HepG2 (cell line): ENCODE measurements at regions not wholly inside any gene's neighbourhood (a gene's known extent, or its start where the extent isn't known, plus 50 kb on each side); places are given as distances from the start of the nearest gene placed in this dataset.

Experiments
- ATAC-seq: fragments of 200-7000 bp; cut with Tn5 transposase; 3 replicates; pipeline ENCODE4 v1.9.1; 2020; ENCODE audit warnings: mild to moderate bottlenecking, moderate library complexity
- BruUV-seq: library from RNA; stranded (reverse); fragments of 400-500 nt; replicated peaks from 2 replicates; lab custom pipeline; 2021; lab: Mats Ljungman, UMichigan
- CTCF ChIA-PET: fragments of 300-600 bp; formaldehyde crosslinking; extraction: SDS; loops from one replicate; lab custom pipeline; 2021; ENCODE audit warnings: low total read pairs, inconsistent platforms, low intra/inter-chr PET ratio; lab: Yijun Ruan, JAX
- POLR2A ChIA-PET: fragments of 350-600 bp; sonication (Branson Sonifier 250); formaldehyde crosslinking; loops from one replicate; lab custom pipeline; 2020; ENCODE audit warnings: antibody characterized with exemption, inconsistent platforms; lab: Yijun Ruan, JAX
- DNase-seq: peaks from one replicate; pipeline ENCODE4 v3.0.0-alpha.2; 2015; ENCODE audit warnings: low spot score
- FAIRE-seq: peaks from 3 replicates; lab custom pipeline; 2011; peaks lifted over from hg19 to GRCh38; lab: Jason Lieb, UNC
- H2AFZ ChIP-seq: one replicate; pipeline ENCODE4 v1.6.1; 2011; ENCODE audit warnings: low read length, inconsistent platforms
- H3K27ac ChIP-seq: fragments of 300-600 bp; 3 replicates; pipeline ENCODE4 v1.8.0; 2011; ENCODE audit warnings: mixed run types, mild to moderate bottlenecking, mixed read lengths, low read length, inconsistent platforms; ENCODE audit not compliant: insufficient read depth; ENCODE audit errors: extremely low read length
- H3K27me3 ChIP-seq, 2 experiments: fragments of 200-600 bp in 1 of 2; 2 replicates in 1 of 2; 3 replicates in 1 of 2; pipeline versions ENCODE4 v1.6.0 to v1.8.0; 2011; ENCODE audit warnings: low read length in 2 of 2, mild to moderate bottlenecking in 2 of 2, moderate library complexity in 2 of 2, inconsistent platforms in 1 of 2; ENCODE audit not compliant: insufficient read depth in 2 of 2, control insufficient read depth in 1 of 2
- H3K36me3 ChIP-seq, 2 experiments: fragments of 200-600 bp in 1 of 2; replicated peaks in 1 of 2; 2 replicates in 1 of 2; 3 replicates in 1 of 2; pipeline versions ENCODE4 v1.5.1 to v1.8.0; 2011; ENCODE audit warnings: low read length in 2 of 2, inconsistent platforms in 1 of 2; ENCODE audit not compliant: insufficient read depth in 2 of 2, control insufficient read depth in 1 of 2
- H3K4me1 ChIP-seq: 2 replicates; pipeline ENCODE4 v1.5.1; 2012; ENCODE audit warnings: low read length, inconsistent platforms; ENCODE audit not compliant: insufficient read depth
- H3K4me2 ChIP-seq: 2 replicates; pipeline ENCODE4 v1.6.0; 2011; ENCODE audit warnings: low read depth, low read length, inconsistent platforms
- H3K4me3 ChIP-seq, 3 experiments: fragments of 200-600 bp in 1 of 3; sonication (generic), shearing (Covaris generic) in 1 of 3; replicated peaks in 1 of 3; 2 replicates each; pipeline ENCODE4 v1.5.1; 2011 to 2016; ENCODE audit warnings: low read length in 3 of 3, inconsistent platforms in 2 of 3, low read depth in 2 of 3, mild to moderate bottlenecking in 2 of 3, control low read depth in 1 of 3, mixed read lengths in 1 of 3; ENCODE audit not compliant: insufficient read depth in 1 of 3
- H3K79me2 ChIP-seq: one replicate; pipeline ENCODE4 v1.6.1; 2011; ENCODE audit warnings: low read length, inconsistent platforms; ENCODE audit not compliant: insufficient read depth
- H3K9ac ChIP-seq: 2 replicates; pipeline ENCODE4 v1.6.0; 2011; ENCODE audit warnings: mild to moderate bottlenecking, low read depth, low read length, inconsistent platforms; ENCODE audit not compliant: insufficient read depth
- H3K9me3 ChIP-seq: 2 replicates; pipeline ENCODE4 v1.5.1; 2012; ENCODE audit warnings: mild to moderate bottlenecking, low read length
- H4K20me1 ChIP-seq: 2 replicates; pipeline ENCODE4 v1.6.0; 2011; ENCODE audit warnings: inconsistent platforms, mild to moderate bottlenecking, low read length, moderate library complexity; ENCODE audit not compliant: insufficient read depth
- EP300 ChIP-seq, 3 experiments: sonication (generic) in 1 of 3; formaldehyde crosslinking in 1 of 3; IDR thresholded peaks; 2 replicates each; pipeline versions ENCODE4 v1.5.1 to v1.6.1; 2011 to 2020; ENCODE audit warnings: low read depth in 2 of 3, low read length in 2 of 3, borderline replicate concordance in 1 of 3, improper control_type of control experiment in 1 of 3, mild to moderate bottlenecking in 1 of 3, missing genetic modification reagents in 1 of 3, moderate library complexity in 1 of 3
- HCFC1 ChIP-seq: fragments of 150-350 bp; IDR thresholded peaks from 2 replicates; pipeline ENCODE4 v1.6.1; 2014; ENCODE audit warnings: low read depth, low read length
- HOXA5 ChIP-seq: sonication (generic); formaldehyde crosslinking; IDR thresholded peaks from 2 replicates; pipeline ENCODE4 v1.4.0; 2020; ENCODE audit warnings: missing genetic modification reagents
- JUN ChIP-seq: sonication (generic); formaldehyde crosslinking; IDR thresholded peaks from 2 replicates; pipeline ENCODE4 v1.4.0; 2020; ENCODE audit warnings: mild to moderate bottlenecking, missing genetic modification reagents
- MTA3 ChIP-seq: sonication (generic); formaldehyde crosslinking; IDR thresholded peaks from 2 replicates; pipeline ENCODE4 v1.4.0; 2020; ENCODE audit warnings: missing genetic modification reagents
- RBAK ChIP-seq: sonication (generic); formaldehyde crosslinking; IDR thresholded peaks from 2 replicates; pipeline ENCODE4 v1.5.1; 2020; ENCODE audit warnings: mild to moderate bottlenecking, missing genetic modification reagents
- RFXANK ChIP-seq: IDR thresholded peaks from 2 replicates; pipeline ENCODE4 v1.6.1; 2016
- SIX4 ChIP-seq: sonication (generic); formaldehyde crosslinking; IDR thresholded peaks from 2 replicates; pipeline ENCODE4 v1.4.0; 2020; ENCODE audit warnings: missing genetic modification reagents
- SOX13 ChIP-seq, 3 experiments: fragments of 450-650 bp in 1 of 3; sonication (generic) in 1 of 3; formaldehyde crosslinking in 1 of 3; IDR thresholded peaks in 2 of 3; conservative IDR thresholded peaks in 1 of 3; 2 replicates each; pipeline versions ENCODE4 v1.5.0 to v1.6.1; 2016 to 2020; ENCODE audit warnings: antibody characterized with exemption in 1 of 3, mild to moderate bottlenecking in 1 of 3, missing compliant biosample characterization in 1 of 3, missing genetic modification reagents in 1 of 3, moderate library complexity in 1 of 3
- SPEN ChIP-seq: sonication (generic); formaldehyde crosslinking; IDR thresholded peaks from 2 replicates; pipeline ENCODE4 v1.5.1; 2020; ENCODE audit warnings: low read depth, mild to moderate bottlenecking, missing genetic modification reagents
- SRF ChIP-seq: IDR thresholded peaks from 2 replicates; pipeline ENCODE4 v1.6.1; 2011; ENCODE audit warnings: mild to moderate bottlenecking, low read depth, low read length, moderate library complexity
- ZBTB7B ChIP-seq: sonication (generic); formaldehyde crosslinking; IDR thresholded peaks from 2 replicates; pipeline ENCODE4 v1.4.0; 2020; ENCODE audit warnings: missing genetic modification reagents
- ZNF432 ChIP-seq: sonication (generic); formaldehyde crosslinking; IDR thresholded peaks from 2 replicates; pipeline ENCODE4 v1.5.0; 2020; ENCODE audit warnings: missing genetic modification reagents, mild to moderate bottlenecking, borderline replicate concordance
- ZNF563 ChIP-seq: sonication (generic); formaldehyde crosslinking; IDR thresholded peaks from 2 replicates; pipeline ENCODE4 v1.8.0; 2022; ENCODE audit warnings: mild to moderate bottlenecking, moderate library complexity, missing genetic modification reagents
- ZNF605 ChIP-seq: sonication (generic); formaldehyde crosslinking; IDR thresholded peaks from 2 replicates; pipeline ENCODE4 v1.8.0; 2022; ENCODE audit warnings: mild to moderate bottlenecking, missing genetic modification reagents
- ZNF619 ChIP-seq: sonication (generic); formaldehyde crosslinking; IDR thresholded peaks from 2 replicates; pipeline ENCODE4 v1.4.0; 2020; ENCODE audit warnings: mild to moderate bottlenecking, missing genetic modification reagents
- ZNF775 ChIP-seq: sonication (generic); formaldehyde crosslinking; IDR thresholded peaks from 2 replicates; pipeline ENCODE4 v1.4.0; 2020; ENCODE audit warnings: missing genetic modification reagents, mild to moderate bottlenecking, moderate library complexity, borderline replicate concordance
- WGBS: methylation state at CpG from one replicate; pipeline ENCODE4 v1.1.6; 2017; ENCODE audit warnings: low lambda C conversion rate; 5-methylcytosine and 5-hydroxymethylcytosine counted together
- in situ Hi-C: cut with HindIII; loops from 2 replicates; pipeline ENCODE4 v1.10.0; 2017; ENCODE audit warnings: low pct_unique_long_range_greater_than_20kb; ENCODE audit not compliant: extremely low pct_ligation_motif_present
- intact Hi-C: fragments of 100-400 bp; cut with micrococcal nuclease; formaldehyde crosslinking; loops from one replicate; pipeline ENCODE4 v1.10.0; 2022; ENCODE audit not compliant: unreplicated experiment
- TF ChIP-seq, protein P1 (sequence below): sonication (generic); formaldehyde crosslinking; IDR thresholded peaks from 2 replicates; pipeline ENCODE4 v1.8.1; 2023; ENCODE audit warnings: missing genetic modification reagents, inconsistent platforms, borderline replicate concordance
- TF ChIP-seq, protein P2 (sequence below): sonication (generic); formaldehyde crosslinking; IDR thresholded peaks from 2 replicates; pipeline ENCODE4 v1.4.0; 2020; ENCODE audit warnings: mild to moderate bottlenecking, missing genetic modification reagents

DNA sequence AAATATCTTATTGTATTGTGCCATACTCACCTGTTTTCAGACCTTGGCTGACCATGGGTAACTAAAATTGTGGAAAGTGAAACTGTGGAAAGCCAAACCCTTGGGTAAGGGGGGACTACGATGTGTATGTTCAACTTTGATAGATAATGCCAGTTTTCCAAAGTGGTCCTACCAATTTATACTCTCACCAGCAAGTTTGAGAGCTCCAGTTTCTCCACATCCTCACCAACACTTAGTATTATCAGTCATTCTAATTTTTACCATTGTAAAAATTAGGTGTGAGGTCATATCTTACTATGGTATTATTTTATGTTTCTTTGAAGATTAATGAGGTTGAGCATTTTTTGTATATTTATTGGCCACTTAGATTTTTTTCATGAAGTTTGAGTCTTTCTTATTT, 346.9 kb upstream of the PODXL start:
- CTCF ChIA-PET, result no interaction called here
- Histone ChIP-seq H3K9ac (no peak overlapping the region), H3K36me3 (no peaks in the 10 kb centered on the region), H3K9me3 (no peaks in the 10 kb centered on the region), H4K20me1 (no peaks in the 10 kb centered on the region), H3K79me2 (no peaks in the 10 kb centered on the region), H2AFZ (no peak overlapping the region), H3K27me3 (peaks cover 0 to 3% of the 10 kb centered on the region in 2 experiments; a peak in 1 of 5 replicates), H3K27ac (no peak overlapping the region), H3K4me1 (no peaks in the 10 kb centered on the region), H3K4me2 (no peak overlapping the region), H3K4me3 (no peak overlapping the region)
- no peak for TF ChIP-seq ZNF563 (CRISPR knock-in tag)
- WGBS, result 0% methylated on average over 1 of the region's 1 CpG
- DNase-seq, result no peak
- intact Hi-C loops (no loop called here), in situ Hi-C loops (no loop called here)
- POLR2A ChIA-PET, result no interaction called here
- ATAC-seq, result no peak
- no TSS peak for BruUV-seq
- FAIRE-seq, result no peak

DNA sequence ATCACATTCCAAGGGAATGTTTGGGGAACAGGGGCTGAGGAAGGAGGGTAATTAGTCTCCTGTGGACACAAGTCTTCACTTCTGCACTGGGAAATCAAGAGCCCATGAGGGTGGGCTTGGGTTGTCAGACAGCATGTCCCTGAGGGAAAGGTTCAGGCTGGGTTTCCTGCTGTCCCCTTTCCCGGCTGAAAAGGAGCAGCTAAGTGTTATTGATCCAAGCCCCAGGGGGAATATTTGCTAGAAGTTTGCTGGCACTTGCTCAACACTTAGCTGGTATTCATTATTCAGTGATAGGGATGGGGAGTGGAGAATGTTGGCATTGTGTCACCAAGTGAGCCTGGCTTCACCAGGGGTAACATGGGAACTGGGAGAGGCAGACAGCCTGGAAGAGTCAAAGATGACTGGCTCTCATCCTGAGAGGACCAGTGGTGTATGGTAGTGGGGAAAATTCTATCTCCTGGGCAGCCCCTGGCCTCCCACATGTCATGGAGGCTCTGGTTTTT, 344.4 kb upstream of the PODXL start:
- ChIA-PET CTCF (no interaction called here), POLR2A (no interaction called here)
- no peak for ATAC-seq
- Histone ChIP-seq H3K9ac (no peak overlapping the region), H3K27me3 (no peaks in the 10 kb centered on the region), H3K9me3 (no peaks in the 10 kb centered on the region), H4K20me1 (no peaks in the 10 kb centered on the region), H3K36me3 (no peaks in the 10 kb centered on the region), H3K4me2 (no peak overlapping the region), H3K79me2 (no peaks in the 10 kb centered on the region), H3K4me3 (no peak overlapping the region), H3K4me1 (no peaks in the 10 kb centered on the region), H3K27ac (no peak overlapping the region), H2AFZ (no peak overlapping the region)
- no peak for DNase-seq
- TF ChIP-seq HCFC1 (no peak), SOX13 (IDR thresholded peaks at IDR 0.05) (no peak), SOX13 (CRISPR knock-in tag; conservative IDR thresholded peaks at IDR 0.05 in 1 of 2, IDR thresholded peaks at IDR 0.05 in 1 of 2) (no peak), SIX4 (CRISPR knock-in tag) (no peak), EP300 (IDR thresholded peaks at IDR 0.05; ENCODE audit: low read depth in 2 of 2, low read length in 2 of 2) (no peak), EP300 (CRISPR knock-in tag; IDR thresholded peaks at IDR 0.05; ENCODE audit: borderline replicate concordance) (no peak), SRF (no peak), MTA3 (CRISPR knock-in tag) (no peak), ZNF619 (CRISPR knock-in tag) (no peak), ZNF432 (CRISPR knock-in tag) (no peak), RFXANK (CRISPR knock-in tag) (no peak), RBAK (CRISPR knock-in tag) (no peak), JUN (CRISPR knock-in tag) (no peak), ZNF775 (no peak), SPEN (CRISPR knock-in tag) (no peak), ZBTB7B (CRISPR knock-in tag) (no peak), ZNF605 (no peak), HOXA5 (no peak)
- TF ChIP-seq, protein P1, sequence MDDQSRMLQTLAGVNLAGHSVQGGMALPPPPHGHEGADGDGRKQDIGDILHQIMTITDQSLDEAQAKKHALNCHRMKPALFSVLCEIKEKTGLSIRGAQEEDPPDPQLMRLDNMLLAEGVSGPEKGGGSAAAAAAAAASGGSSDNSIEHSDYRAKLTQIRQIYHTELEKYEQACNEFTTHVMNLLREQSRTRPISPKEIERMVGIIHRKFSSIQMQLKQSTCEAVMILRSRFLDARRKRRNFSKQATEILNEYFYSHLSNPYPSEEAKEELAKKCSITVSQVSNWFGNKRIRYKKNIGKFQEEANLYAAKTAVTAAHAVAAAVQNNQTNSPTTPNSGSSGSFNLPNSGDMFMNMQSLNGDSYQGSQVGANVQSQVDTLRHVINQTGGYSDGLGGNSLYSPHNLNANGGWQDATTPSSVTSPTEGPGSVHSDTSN (CRISPR knock-in tag), result no peak
- TF ChIP-seq, protein P2, sequence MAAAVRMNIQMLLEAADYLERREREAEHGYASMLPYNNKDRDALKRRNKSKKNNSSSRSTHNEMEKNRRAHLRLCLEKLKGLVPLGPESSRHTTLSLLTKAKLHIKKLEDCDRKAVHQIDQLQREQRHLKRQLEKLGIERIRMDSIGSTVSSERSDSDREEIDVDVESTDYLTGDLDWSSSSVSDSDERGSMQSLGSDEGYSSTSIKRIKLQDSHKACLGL (CRISPR knock-in tag), result no peak
- no peak for FAIRE-seq
- in situ Hi-C loops, result no loop called here
- WGBS, result no CpG with 5 or more reads among the region's 1 CpG
- intact Hi-C loops, result no loop called here
- no TSS peak for BruUV-seq
